IPS DF 4.7 (cell line): ENCODE measurements at regions not wholly inside any gene's neighbourhood (a gene's known extent, or its start where the extent isn't known, plus 50 kb on each side); places are given as distances from the start of the nearest gene placed in this dataset.
"Not testable (repeated sequence)": the region's sequence is repeated elsewhere in the genome, so short reads cannot be mapped to it uniquely, and the experiment has no call there.

Source experiments
- DNase-seq: peaks from one replicate; pipeline ENCODE4 v3.0.0-alpha.2; 2013; ENCODE audit warnings: low spot score; ENCODE audit errors: extremely low read depth

DNA sequence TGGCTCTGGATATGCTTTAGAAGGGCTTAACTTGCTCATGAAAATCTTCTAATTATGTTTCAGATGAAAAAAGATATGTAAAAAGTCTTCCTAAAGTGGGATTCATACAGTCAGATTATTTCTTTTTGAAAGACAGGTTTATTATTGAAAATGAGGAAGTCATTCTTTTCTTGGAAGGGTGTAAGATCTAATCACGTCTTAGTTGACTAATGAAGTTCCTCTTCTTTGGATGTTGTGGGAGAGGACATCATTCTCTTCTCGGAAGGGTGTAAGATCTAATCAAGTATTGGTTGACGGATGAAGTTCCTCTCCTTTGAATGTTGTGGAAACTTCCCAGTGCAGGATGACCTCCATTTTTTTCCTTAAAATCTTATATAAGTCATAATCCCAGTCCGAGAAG is 74.9 kb downstream of the ALG10 start:
- no peak for DNase-seq

DNA sequence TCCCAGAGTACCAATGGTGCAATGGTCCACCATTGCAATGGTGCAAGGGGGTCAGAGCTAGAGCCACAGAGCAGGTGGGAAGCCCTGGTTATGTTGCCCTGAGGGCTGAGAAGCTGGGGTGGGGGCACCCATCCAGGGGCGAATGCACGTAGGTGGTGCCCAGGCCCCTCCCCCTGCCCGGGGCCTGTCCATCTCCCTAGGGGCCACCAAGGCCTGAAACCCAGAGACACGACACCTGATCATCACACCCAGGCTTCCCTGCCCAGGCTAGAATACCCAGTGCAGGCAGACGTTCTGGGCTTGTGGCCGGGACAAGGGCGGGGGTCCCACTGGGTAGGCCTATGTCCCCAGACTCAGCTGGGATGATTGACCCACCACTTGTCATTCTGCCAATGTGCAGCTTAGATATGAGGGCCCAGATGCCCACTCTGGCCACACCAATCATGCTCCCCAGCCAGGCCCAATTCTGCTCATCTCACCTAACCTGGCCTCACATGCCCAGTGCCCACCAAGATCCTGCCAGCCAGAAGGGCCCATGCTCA is 83.2 kb downstream of the ALG10 start:
- DNase-seq: no peak

DNA sequence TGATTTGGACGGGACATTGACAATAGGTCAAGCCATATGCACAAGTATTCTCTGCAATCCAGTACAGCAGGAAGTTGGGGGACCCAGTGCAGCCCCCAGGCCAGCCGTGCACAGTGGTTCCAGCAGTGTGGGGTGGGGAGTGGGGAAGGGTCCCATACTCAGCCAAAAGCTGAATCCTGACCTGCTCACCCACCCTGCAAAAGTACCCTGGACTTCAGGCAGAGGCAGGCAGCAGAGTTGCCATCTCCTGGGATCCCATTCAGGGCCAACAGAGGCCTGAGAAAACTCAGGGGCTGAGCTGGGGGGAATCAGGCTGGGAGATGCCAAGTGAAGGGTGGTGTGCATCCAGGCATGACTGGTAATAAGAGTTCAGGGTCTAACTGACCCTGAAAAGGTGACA is 83.9 kb downstream of the ALG10 start:
- no peak for DNase-seq

DNA sequence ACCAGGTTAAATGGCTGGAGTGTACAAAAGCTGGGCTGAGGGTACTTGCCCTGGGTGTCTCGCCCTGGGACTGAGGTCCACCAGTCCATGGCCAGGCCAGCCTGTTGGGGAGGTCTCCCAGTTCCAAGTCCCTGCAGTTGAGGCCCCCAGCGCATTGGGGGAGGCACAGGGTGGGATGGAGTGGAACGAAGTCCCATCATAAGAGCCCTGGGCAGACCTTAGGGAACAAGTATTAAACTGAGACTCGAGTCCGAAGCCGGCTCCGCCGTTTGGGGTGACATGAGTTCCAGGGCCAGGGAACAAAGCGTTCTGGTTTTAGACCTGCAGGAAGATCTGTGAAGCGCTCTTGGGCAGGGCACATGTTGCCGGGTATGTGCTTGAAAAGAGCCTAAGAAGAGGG is 84.7 kb downstream of the ALG10 start:
- no peak for DNase-seq

DNA sequence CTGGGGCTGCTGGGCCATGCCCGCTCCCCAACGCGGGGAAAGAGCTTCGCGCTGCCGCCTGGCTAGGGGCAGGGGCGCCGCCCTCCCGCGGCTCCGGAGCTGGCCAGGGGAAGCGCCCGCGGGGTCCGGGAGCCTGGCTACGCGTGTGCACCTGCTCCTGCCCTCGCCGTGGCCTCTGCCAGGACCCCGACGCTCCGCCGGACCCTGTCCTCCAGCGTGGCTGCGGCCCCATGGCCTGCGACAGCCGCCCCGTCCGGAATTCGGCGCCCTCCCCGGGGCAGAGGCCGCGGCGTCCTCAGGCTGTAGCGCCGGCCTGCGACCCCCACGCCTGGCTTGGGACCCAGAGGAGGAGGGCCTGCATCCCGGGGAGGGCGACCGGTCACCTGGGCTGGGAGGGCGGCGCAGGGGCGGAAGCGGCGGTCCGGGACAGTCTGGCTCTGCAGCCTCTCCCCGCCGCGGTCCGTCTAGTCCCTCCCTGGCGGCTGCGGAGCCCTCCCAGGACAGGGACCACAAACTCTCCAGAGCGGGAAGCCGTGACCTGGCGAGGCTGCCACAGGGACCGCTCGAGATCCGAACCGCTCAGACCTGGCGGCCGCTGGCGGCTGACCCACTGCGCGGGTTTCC is 85.6 kb downstream of the ALG10 start:
- DNase-seq: no peak

DNA sequence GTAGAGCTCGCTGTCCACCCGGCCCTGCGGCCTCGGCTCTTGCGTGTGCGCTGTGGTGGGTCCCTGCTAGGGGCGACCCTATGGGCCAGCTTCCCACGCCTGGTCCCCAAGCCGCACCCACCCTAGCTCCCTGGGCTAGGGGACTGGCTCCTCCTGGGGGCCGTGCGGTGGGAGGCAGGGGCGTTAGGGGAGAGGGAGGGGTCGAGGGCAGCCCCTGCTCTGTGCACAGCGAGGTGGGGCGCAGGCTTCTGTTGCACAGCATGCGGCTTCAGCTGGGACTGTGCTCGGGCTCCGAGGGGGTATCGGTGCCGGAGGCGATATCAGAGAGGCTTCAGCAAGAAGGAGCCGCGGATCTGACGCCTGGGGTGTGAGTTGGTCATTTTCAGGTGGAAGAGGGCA is 86.1 kb downstream of the ALG10 start:
- DNase-seq: no peak

DNA sequence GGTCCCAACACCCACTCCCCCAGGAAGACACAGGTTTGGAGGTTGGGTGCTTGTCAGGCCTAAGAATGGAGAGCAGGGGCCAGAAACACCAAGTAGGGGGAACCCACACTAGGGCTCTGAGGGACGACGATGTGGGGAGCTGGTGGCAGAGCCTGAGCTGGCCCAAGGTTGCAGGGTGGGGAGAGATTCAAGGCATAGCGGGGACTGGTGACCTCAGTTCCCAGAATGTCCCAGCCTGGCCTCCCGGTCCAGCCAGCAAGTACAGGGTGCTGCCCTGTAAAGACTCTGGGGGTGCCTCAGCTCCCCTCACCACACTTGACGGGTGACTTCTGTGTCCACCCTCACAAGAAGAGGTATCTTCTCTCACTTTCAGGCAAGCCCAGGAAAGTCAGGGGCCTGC is 86.7 kb downstream of the ALG10 start:
- no peak for DNase-seq

DNA sequence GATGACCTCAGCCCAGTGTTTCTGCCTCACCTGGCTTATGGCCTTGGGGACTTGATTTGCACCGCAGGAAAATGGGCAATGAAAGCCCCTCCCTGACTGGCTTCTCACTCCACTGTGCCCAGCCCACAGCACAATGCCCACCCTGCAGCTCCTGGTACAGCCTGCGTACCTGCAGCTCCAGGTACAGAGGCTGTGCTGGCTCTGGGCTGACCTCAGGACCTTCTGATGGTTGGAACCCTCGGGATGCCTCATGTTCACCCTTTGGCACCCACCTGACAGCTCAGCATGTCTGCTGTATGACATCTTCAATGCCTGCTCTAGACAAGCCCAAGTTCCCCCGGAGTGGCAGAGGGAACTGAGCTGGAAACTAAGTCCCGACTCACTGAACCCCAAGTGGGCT is 87.1 kb downstream of the ALG10 start:
- no peak for DNase-seq

DNA sequence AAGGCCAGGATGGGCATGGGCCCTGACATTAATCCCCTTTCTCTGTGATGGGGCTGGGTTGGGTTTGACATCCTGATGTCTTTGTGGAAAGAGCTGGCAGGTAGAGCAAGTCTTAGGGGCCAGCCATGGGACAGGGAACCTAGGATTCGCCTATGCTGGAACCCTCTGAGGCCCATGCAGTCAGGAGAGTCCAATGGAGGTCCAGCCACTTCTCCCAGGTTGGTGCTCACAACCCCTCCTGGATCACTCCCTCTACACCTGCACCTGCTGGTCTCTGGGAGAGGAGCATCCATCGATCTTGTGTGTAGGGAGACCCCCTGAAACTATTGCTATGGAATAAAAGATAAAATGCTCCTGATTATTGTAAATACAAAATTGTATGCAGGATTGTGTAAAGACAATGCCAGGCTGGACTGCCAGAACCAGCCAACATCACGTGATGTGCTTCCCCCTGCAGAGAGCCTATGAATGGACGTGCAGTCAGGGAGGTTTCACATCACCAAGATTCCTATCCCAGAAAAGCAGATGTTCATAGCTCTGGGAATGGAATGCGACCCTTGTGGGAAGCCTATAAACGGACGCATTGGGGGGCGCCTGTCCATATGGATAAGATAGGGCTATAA is 87.7 kb downstream of the ALG10 start:
- DNase-seq: not testable (repeated sequence)

DNA sequence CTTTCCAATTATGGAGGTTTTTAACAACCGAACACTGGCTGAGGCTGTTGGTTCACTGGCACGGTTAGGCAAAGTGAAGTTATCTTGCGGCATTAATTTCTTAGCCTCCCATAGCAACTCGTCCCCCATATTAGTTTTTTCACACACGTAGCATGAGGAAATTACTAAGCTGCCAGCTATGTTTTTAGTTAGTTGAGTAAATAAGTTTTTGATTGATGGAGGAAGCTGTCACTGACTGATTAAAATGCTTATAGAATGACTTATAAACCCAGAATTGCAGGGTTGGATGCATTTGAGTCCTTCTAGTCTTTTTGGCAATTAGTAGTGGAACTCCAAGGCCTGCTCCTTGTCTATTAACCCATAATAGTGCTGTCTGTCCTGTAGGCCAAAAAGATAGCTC is 97.1 kb downstream of the ALG10 start:
- DNase-seq: no peak

DNA sequence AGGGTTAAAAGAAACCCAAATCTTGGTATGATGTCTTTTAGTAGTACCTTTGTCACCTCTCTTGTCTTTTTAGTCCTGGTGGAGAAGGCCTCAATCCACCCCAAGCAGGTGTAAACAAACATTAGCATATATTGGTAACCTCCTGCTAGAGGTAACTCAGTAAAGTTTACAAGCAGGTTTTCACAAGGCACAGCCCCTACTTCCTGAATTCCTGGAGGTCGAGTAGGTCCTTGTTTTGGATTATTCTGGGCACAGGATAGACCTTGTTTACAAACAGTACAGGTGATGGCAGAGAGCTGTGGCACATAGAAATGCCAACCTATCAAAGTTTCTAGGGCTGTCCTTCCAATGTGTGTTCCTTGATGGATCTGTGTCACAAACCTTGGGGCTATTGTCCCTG is 99.1 kb downstream of the ALG10 start:
- no peak for DNase-seq

DNA sequence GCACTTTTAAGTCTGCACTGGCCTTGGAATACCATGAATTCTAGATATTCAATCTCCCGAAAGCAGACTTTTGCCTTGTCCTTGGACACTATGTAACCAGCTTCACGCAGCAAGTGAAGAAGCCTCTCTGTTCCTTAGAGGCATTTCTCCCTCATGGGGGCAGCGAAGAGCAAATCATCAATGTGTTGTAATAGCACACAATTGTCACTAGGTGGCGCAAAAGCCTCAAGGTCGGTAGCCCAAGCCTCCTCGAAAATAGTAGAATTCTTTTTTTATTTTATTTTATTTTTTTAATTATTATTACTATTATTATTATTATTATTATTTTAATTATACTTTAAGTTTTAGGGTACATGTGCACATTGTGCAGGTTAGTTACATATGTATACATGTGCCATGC is 100.8 kb downstream of the ALG10 start:
- peak; percentile 14 for DNase-seq

DNA sequence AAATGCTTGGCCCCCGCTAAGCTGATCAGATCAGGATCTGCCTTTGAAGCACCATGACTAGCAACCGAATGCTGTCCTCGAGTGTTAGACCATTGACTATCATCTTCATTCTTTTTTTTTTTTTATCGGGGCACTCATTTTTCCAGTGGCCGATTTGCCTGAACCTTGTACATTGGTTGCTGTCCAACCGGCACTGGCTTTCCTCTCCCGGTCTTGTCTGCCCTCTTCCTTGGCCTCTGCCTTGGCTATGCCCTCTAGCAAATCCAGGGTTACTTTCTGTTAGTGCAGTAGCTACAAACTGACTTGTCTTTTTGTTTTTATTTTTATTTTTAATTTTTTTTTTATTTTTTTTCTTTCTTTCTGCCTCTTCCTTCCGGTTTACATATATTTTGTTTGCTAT is 102.3 kb downstream of the ALG10 start:
- no peak for DNase-seq

DNA sequence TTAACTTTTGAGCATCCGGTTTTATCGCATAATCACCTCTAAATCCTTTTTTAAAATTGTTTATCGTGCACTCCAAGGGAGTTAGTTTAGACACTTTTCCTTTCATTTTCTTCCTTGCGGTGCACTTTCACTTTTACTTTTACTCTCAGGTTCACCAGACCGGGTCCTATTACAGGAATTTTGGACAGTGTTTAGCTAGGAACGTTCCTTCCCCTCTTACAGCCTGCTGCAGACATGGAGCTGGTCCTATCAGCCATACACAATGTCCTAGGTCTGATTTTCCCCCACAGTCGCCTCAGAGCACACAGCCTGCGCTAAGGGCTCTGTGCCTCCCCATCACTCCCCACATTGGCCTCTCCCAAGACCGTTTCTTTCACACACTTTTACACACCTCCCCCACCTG is 103.9 kb downstream of the ALG10 start:
- DNase-seq: no peak

DNA sequence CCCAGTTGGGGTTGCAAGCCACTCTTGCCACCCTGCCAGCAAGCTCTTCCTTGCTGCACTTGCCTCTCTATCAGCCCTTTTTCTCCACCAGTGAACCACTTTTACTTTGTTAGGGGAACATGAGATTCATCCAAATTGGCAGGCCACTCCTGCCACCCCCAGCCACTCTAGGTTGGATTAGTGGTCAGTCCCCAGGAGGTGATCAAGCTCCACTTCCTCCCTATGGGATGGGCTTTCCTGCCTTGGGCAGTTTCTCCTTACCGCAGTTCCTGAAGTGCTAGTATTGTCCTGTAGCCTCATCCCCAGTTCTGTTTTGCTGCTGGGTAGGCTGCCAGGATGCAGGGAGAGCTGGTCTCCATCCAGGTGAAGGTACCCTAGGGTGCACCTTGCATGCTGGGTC is 104.5 kb downstream of the ALG10 start:
- no peak for DNase-seq

DNA sequence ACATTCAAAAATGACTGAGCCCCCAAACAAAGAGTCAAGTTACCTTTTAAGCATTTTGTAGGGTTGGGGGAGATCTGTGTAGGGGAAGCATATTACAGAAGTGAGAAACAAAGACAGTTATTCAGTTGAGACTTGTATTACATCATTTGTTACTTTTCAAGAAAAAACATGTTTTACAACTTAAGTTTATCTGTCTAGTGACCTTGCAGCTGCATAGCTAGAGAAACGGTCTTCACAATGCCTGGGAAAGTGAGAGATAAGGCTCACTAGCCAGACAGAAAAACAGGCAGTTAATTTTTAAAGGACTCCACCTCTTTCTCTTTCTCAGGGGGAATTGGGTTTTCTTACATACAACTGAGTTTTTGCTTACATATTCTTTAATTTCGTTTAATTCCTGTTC is 105.1 kb downstream of the ALG10 start:
- not testable (repeated sequence) for DNase-seq

DNA sequence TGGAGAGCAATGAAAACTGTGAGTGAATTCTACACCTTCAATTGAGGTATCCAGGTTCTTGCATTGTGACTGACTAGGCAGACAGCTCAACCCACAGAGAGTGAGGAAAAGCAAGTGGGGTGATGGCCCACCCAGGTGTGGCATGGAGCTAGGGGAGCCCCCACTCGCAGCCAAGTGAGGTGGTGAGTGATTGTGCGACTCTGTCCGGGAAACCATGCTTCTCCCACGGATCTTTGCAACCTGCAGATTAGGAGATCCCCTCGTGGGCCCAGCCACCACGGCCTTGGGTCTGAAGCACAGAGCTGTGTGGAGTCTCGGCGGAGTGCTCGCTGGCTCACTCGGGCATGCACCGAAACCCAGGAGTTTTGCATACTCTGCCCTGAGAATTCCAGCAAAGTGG is 120.1 kb downstream of the ALG10 start:
- DNase-seq: no peak

DNA sequence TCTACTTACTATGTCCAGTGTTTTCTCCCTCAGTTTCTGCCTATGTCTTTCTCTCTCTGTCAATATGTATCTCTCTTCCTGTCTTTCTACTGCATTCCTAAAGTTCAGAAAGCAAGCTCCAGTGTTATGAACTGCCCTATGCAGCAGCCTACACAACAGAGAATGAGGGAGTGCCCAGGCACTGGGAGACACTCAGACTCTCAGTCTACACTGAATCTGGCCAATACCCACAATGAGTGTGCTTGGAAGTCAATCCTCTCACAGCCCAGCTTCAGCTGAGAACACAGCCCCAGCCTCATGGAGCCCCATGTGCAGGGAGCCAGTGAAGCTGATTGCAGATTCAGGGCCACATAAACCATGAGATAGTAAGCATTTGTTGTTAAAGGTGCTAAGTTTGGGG is 128.7 kb downstream of the ALG10 start:
- no peak for DNase-seq

DNA sequence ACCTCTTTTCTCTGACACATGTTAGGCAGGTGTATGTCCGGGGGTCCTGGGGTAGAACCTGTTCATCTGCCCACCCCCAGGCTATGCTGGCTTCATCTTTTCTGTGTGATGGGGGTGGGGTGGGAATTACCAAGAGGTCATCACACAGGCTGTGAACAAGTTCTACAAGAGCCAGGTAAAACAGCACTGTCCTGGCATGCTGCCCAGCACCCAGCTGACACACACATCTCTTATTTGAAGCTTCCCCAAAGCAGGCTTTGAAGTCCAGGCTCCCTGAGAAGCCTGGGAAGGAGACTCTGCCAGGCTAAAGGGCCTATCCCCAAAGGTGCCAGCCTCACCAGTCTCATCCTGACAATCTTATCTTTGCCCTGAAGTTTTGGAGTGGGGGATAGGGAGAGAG is 141.1 kb downstream of the ALG10 start:
- no peak for DNase-seq

DNA sequence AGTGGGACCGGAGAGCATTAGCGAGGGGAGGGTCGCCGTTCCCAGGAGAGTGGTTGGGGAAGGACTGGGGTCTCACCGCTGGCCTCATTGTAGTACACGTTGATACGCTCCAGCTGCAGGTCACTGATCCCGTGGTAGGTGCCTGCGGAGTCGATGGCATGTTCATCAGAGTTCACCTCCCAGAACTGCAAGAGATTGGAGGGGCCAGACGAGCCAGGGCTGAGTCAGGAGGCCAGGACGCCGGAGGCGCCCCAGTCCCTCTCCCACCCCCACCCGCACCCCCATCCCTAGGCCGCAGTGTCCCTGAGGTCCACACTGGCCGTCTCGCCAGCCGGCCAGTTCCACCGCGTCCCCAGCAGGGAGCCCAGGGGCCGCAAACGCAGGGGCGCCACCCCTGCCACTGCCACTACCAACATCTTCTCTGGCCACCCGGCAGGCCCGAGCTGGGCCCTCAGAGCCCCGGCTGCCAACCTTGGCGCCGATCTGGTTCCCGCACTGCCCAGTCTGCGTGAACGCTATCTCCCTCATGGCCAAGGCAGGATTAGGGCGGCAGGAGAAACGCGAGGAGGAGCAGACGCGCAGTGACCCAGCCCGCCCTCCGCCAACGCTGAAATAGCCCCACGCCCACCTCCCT is 144.2 kb downstream of the ALG10 start:
- DNase-seq: no peak

DNA sequence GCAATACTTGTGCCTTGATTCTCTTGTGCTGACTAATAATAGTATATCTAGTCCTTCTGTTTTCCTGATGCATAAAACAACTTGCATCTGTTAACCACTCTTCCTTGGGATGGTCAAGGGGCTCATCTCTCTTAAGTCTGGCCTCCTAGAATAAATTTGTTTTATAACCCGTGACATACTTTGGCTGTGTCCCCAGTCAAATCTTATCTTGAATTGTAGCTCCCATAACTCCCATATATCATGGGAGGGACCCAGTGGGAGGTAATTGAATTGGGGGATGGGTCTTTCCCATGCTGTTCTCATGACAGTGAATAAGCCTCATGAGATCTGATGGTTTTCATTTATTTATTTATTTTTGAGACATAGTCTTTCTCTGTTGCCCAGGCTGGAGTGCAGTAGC is 146.2 kb downstream of the ALG10 start:
- DNase-seq: not testable (repeated sequence)

DNA sequence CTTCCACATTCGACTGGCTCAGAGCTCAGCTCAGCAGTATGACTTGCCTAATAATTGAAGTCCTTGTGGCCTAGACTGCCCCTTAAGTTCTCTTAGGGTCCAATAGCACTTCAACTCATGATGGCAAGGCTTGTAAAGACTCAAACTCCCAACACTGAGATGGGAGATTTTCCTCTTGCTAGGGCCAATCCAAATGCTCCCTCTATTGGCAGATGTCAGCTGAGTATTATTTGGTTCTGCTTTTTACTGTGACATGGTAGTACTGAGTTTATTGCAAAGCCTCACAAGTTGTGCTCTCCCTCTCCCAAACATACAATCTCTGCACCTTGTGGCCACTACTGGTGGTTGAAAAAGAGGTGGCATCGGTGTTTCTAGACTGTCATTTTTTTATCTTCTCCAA is 164.2 kb downstream of the ALG10 start:
- DNase-seq: no peak

DNA sequence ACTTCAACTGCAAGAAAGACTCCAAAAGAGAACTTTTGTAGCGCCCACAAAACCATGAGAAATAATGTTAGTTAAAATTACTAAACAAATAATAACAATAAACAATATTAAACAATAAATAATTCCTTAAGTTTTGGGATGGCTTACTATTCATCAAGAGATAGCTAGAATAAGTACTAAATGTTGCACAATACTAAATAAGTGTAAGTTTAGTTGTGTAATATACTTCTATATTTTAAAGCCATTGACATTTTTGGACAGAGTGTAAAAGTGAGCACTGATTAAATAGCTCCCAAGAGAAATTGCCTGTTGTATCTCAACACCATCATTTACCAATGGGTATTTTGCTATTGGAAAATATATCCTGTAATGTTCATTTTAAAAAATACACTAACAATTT is 166.7 kb downstream of the ALG10 start:
- no peak for DNase-seq
